ENCODE measurements at regions not wholly inside any gene's neighbourhood (a gene's known extent, or its start where the extent isn't known, plus 50 kb on each side); places are given as distances from the start of the nearest gene placed in this dataset.

DNA sequence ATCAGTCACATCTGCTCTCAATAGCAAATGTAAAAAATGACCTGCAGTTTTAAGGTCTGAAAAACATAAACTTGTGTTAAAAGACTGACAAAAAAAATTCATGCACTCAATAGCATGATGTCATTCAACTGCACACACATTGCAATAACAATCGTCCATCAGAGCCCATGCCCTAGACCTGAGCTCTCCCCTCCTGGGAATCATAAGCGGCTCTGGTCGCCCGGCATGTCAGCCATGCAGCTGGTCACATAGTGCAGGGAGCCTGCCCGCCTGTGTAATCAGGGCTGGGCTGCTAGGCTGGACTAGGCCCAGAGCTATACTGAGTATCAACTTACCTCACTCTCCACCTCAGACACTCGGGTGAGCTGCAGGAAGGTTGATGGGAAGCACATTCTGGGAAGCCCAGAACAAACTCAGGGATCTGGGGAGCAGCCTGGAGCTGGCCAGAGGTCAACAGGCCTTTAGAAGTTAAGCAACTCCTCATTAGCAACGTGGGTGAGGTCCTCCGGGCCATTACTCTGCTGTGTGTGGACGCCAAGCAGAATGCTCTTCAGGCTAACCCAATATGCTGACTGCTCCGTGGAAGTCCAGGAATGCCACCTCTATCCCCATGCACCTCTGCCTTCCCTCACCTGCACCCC, 165.5 kb downstream of the TTC32 start:
- Histone ChIP-seq H3K4me3 (ENCODE audit: low read length) (no peak overlapping the region), H3K9me3 (ENCODE audit: control insufficient read depth, insufficient read depth, low read length) (no peaks in the 10 kb centered on the region), H3K4me2 (ENCODE audit: low read length) (no peak overlapping the region), H4K20me1 (ENCODE audit: control insufficient read depth, insufficient read depth, low read depth, low read length) (no peaks in the 10 kb centered on the region), H3K79me2 (ENCODE audit: control insufficient read depth, low read length) (no peaks in the 10 kb centered on the region), H3K27ac (ENCODE audit: low read depth, low read length) (no peak overlapping the region), H3K9me2 (replicated peaks; ENCODE audit: control insufficient read depth, low read length) (no peaks in the 10 kb centered on the region), H3K36me3 (ENCODE audit: control insufficient read depth, low read length) (no peaks in the 10 kb centered on the region), H3K27me3 (ENCODE audit: control insufficient read depth, low read length) (no peaks in the 10 kb centered on the region), H3F3A (ENCODE audit: control insufficient read depth, insufficient read depth) (no peaks in the 10 kb centered on the region), H3K4me1 (ENCODE audit: control insufficient read depth, low read length) (no peaks in the 10 kb centered on the region)
- no peak for TF ChIP-seq EZH2phosphoT487 (IDR thresholded peaks at IDR 0.05; ENCODE audit: borderline replicate concordance, low read length)
- TF ChIP-seq, protein P1, sequence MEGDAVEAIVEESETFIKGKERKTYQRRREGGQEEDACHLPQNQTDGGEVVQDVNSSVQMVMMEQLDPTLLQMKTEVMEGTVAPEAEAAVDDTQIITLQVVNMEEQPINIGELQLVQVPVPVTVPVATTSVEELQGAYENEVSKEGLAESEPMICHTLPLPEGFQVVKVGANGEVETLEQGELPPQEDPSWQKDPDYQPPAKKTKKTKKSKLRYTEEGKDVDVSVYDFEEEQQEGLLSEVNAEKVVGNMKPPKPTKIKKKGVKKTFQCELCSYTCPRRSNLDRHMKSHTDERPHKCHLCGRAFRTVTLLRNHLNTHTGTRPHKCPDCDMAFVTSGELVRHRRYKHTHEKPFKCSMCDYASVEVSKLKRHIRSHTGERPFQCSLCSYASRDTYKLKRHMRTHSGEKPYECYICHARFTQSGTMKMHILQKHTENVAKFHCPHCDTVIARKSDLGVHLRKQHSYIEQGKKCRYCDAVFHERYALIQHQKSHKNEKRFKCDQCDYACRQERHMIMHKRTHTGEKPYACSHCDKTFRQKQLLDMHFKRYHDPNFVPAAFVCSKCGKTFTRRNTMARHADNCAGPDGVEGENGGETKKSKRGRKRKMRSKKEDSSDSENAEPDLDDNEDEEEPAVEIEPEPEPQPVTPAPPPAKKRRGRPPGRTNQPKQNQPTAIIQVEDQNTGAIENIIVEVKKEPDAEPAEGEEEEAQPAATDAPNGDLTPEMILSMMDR (IDR thresholded peaks at IDR 0.05; ENCODE audit: low read depth, low read length, poor library complexity, severe bottlenecking), result no peak

DNA sequence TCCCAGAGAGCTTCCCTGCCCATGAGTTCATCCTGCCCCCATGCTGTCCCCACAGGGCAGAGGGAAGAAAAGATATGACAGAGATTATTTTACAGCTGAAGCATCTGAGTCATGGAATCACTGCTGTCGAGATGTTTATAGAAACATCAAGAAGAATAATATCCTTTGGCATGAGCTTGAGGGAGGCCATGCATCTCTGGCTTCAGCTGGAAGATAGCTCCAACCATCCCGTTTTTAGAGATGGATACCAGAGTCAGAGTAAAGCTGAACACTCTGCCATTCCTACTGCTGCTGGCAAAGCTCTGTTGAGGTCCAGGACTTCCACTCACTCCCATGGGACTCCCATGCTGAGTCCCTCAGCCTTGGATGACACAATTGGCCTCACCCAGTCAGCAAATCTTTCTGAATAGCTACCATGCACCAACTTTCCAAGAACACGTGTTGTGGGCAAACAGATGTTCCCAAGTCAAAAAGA, 167.8 kb downstream of the TTC32 start:
- no peaks in the 10 kb centered on the region for H3K27me3 ChIP-seq (ENCODE audit: control insufficient read depth, low read length)
- no peak overlapping the region for H3K4me2 ChIP-seq (ENCODE audit: low read length)
- H3K79me2 ChIP-seq (ENCODE audit: control insufficient read depth, low read length), result no peaks in the 10 kb centered on the region
- H4K20me1 ChIP-seq (ENCODE audit: control insufficient read depth, insufficient read depth, low read depth, low read length), result no peaks in the 10 kb centered on the region
- no peak overlapping the region for H3K4me3 ChIP-seq (ENCODE audit: low read length)
- TF ChIP-seq EZH2phosphoT487 (IDR thresholded peaks at IDR 0.05; ENCODE audit: borderline replicate concordance, low read length), result no peak
- TF ChIP-seq, protein P1 (IDR thresholded peaks at IDR 0.05; ENCODE audit: low read depth, low read length, poor library complexity, severe bottlenecking), result no peak
- no peaks in the 10 kb centered on the region for H3K4me1 ChIP-seq (ENCODE audit: control insufficient read depth, low read length)
- H3K9me2 ChIP-seq (replicated peaks; ENCODE audit: control insufficient read depth, low read length), result no peaks in the 10 kb centered on the region
- H3K27ac ChIP-seq (ENCODE audit: low read depth, low read length), result no peak overlapping the region
- no peaks in the 10 kb centered on the region for H3F3A ChIP-seq (ENCODE audit: control insufficient read depth, insufficient read depth)
- H3K36me3 ChIP-seq (ENCODE audit: control insufficient read depth, low read length), result no peaks in the 10 kb centered on the region
- H3K9me3 ChIP-seq (ENCODE audit: control insufficient read depth, insufficient read depth, low read length), result no peaks in the 10 kb centered on the region

DNA sequence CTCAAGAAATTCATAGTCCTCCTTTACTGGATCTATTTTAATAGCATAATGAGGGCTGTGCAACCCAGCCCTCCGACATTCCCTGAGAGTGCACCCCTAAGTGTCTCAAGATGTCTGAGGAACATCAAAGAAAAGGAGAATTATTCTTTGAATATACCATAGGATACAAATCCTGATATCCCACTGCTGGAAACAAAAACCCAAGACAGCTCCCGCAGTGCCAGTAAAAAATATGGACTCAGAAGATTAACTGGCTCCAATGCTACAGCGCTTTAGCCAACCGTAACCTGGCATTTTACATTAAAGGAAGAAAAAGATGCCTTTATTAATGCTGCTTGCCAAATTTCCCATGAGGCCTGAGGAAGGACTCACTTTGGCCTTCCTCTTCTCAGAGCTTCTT, 168.4 kb downstream of the TTC32 start:
- no peaks in the 10 kb centered on the region for H3K79me2 ChIP-seq (ENCODE audit: control insufficient read depth, low read length)
- no peaks in the 10 kb centered on the region for H3K9me3 ChIP-seq (ENCODE audit: control insufficient read depth, insufficient read depth, low read length)
- H3K4me2 ChIP-seq (ENCODE audit: low read length), result no peak overlapping the region
- no peak overlapping the region for H3K27ac ChIP-seq (ENCODE audit: low read depth, low read length)
- TF ChIP-seq, protein P1 (IDR thresholded peaks at IDR 0.05; ENCODE audit: low read depth, low read length, poor library complexity, severe bottlenecking), result no peak
- no peak for TF ChIP-seq EZH2phosphoT487 (IDR thresholded peaks at IDR 0.05; ENCODE audit: borderline replicate concordance, low read length)
- no peaks in the 10 kb centered on the region for H3K36me3 ChIP-seq (ENCODE audit: control insufficient read depth, low read length)
- H3K4me3 ChIP-seq (ENCODE audit: low read length), result no peak overlapping the region
- no peaks in the 10 kb centered on the region for H3K9me2 ChIP-seq (replicated peaks; ENCODE audit: control insufficient read depth, low read length)
- H4K20me1 ChIP-seq (ENCODE audit: control insufficient read depth, insufficient read depth, low read depth, low read length), result no peaks in the 10 kb centered on the region
- H3K27me3 ChIP-seq (ENCODE audit: control insufficient read depth, low read length), result no peaks in the 10 kb centered on the region
- H3F3A ChIP-seq (ENCODE audit: control insufficient read depth, insufficient read depth), result no peaks in the 10 kb centered on the region
- H3K4me1 ChIP-seq (ENCODE audit: control insufficient read depth, low read length), result no peaks in the 10 kb centered on the region

All from DOHH2 (cell line).